Ascending aorta (tissue), 2 donors: ENCODE measurements at regions not wholly inside any gene's neighbourhood (a gene's known extent, or its start where the extent isn't known, plus 50 kb on each side); places are given as distances from the start of the nearest gene placed in this dataset.
A peak's percentile ranks its signal among the peaks of the same experiment; 100 is the strongest.

ENCODE experiments used
- DNase-seq, 2 donors: peaks; one replicate each; pipeline ENCODE4 v3.0.0-alpha.2; 2019; ENCODE audit warnings: low spot score in 2 of 2
- H3K27ac ChIP-seq, 2 donors: fragments of 200-600 bp; sonication (generic); one replicate each; pipeline ENCODE4 v1.5.1; 2016 to 2017; ENCODE audit warnings: mild to moderate bottlenecking in 1 of 2
- H3K27me3 ChIP-seq: fragments of 200-600 bp; sonication (generic); one replicate; pipeline ENCODE4 v1.5.1; 2017
- H3K36me3 ChIP-seq, 2 donors: fragments of 200-600 bp; sonication (generic); one replicate each; pipeline ENCODE4 v1.5.1; 2016
- H3K4me1 ChIP-seq, 2 donors: fragments of 200-600 bp; sonication (generic); one replicate each; pipeline ENCODE4 v1.5.1; 2016 to 2017; ENCODE audit warnings: mild to moderate bottlenecking in 1 of 2
- H3K4me3 ChIP-seq, 2 donors: fragments of 200-600 bp; sonication (generic); one replicate each; pipeline ENCODE4 v1.5.1; 2016 to 2017; ENCODE audit warnings: mild to moderate bottlenecking in 1 of 2
- H3K9me3 ChIP-seq, 2 donors: fragments of 200-600 bp; sonication (generic); one replicate each; pipeline ENCODE4 v1.5.1; 2016
- CTCF ChIP-seq, 3 experiments: fragments of 200-600 bp in 2 of 3; fragments of 450-650 bp in 1 of 3; sonication (generic) in 2 of 3; IDR thresholded peaks; one replicate each; pipeline ENCODE4 v1.5.1; 2016 to 2019; ENCODE audit warnings: antibody characterized with exemption in 3 of 3, mild to moderate bottlenecking in 1 of 3, moderate library complexity in 1 of 3
- intact Hi-C: fragments of 100-400 bp; cut with DNase I; formaldehyde crosslinking; loops from one replicate; pipeline ENCODE4 v1.15.1; 2023

GRCh38 chr4:137131201-137131600, 401.1 kb downstream of the PCDH18 start:
- TF ChIP-seq CTCF (IDR thresholded peaks at IDR 0.05): no peak
- Histone ChIP-seq H3K27me3 (no peaks in the 10 kb centered on the region), H3K9me3 (no peaks in the 10 kb centered on the region), H3K4me1 (no peaks in the 10 kb centered on the region), H3K36me3 (no peaks in the 10 kb centered on the region), H3K4me3 (no peak overlapping the region), H3K27ac (no peak overlapping the region)
- no peak for DNase-seq
- intact Hi-C loops: no loop called here

- Histone ChIP-seq H3K9me3 (no peaks in the 10 kb centered on the region), H3K36me3 (no peaks in the 10 kb centered on the region), H3K27ac (no peak overlapping the region), H3K4me3 (no peak overlapping the region), H3K4me1 (no peaks in the 10 kb centered on the region), H3K27me3 (no peaks in the 10 kb centered on the region)
- intact Hi-C loops: loop anchor here (10.0 kb wide), 2 partner anchors 245 to 1055 kb away; no protein-coding TSS in a partner anchor
- no peak for DNase-seq
- no peak for TF ChIP-seq CTCF (IDR thresholded peaks at IDR 0.05)
Observed at GRCh38 chr4:137129845-137130244, 402.4 kb downstream of the PCDH18 start.

GRCh38 chr4:137129441-137129840, 402.9 kb downstream of the PCDH18 start:
- H3K36me3 ChIP-seq: no peaks in the 10 kb centered on the region
- no peak for TF ChIP-seq CTCF (IDR thresholded peaks at IDR 0.05)
- H3K4me3 ChIP-seq: no peak overlapping the region
- H3K27ac ChIP-seq: no peak overlapping the region
- H3K27me3 ChIP-seq: no peaks in the 10 kb centered on the region
- intact Hi-C loops: loop anchor here (10.0 kb wide), 2 partner anchors 245 to 1055 kb away; no protein-coding TSS in a partner anchor
- no peaks in the 10 kb centered on the region for H3K4me1 ChIP-seq
- no peak for DNase-seq
- H3K9me3 ChIP-seq: no peaks in the 10 kb centered on the region

- no peaks in the 10 kb centered on the region for H3K27me3 ChIP-seq
- intact Hi-C loops: loop anchor here (2.0 to 10.0 kb wide), 5 partner anchors 250 to 1060 kb away; no protein-coding TSS in a partner anchor
- H3K27ac ChIP-seq: no peak overlapping the region
- no peaks in the 10 kb centered on the region for H3K36me3 ChIP-seq
- peak overlapping the region; percentile 46 to 56 for H3K4me3 ChIP-seq
- TF ChIP-seq CTCF (IDR thresholded peaks at IDR 0.05): no peak
- DNase-seq: no peak
- H3K9me3 ChIP-seq: no peaks in the 10 kb centered on the region
- H3K4me1 ChIP-seq: no peaks in the 10 kb centered on the region
Observed at GRCh38 chr4:137125011-137125410, 407.3 kb downstream of the PCDH18 start.

- H3K27ac ChIP-seq: no peak overlapping the region
- H3K4me1 ChIP-seq: no peaks in the 10 kb centered on the region
- H3K4me3 ChIP-seq: peak overlapping the region; percentile 46 to 56
- no peaks in the 10 kb centered on the region for H3K9me3 ChIP-seq
- peak; percentile 50 to 75 (median 69) for TF ChIP-seq CTCF (IDR thresholded peaks at IDR 0.05)
- no peaks in the 10 kb centered on the region for H3K36me3 ChIP-seq
- H3K27me3 ChIP-seq: no peaks in the 10 kb centered on the region
- intact Hi-C loops: loop anchor here (2.0 to 10.0 kb wide), 6 partner anchors 250 to 1558 kb away; no protein-coding TSS in a partner anchor
- DNase-seq: no peak
Observed at GRCh38 chr4:137124278-137124932, 407.9 kb downstream of the PCDH18 start.
